ENCODE measurements at regions not wholly inside any gene's neighbourhood (a gene's known extent, or its start where the extent isn't known, plus 50 kb on each side); places are given as distances from the start of the nearest gene placed in this dataset.

DNA sequence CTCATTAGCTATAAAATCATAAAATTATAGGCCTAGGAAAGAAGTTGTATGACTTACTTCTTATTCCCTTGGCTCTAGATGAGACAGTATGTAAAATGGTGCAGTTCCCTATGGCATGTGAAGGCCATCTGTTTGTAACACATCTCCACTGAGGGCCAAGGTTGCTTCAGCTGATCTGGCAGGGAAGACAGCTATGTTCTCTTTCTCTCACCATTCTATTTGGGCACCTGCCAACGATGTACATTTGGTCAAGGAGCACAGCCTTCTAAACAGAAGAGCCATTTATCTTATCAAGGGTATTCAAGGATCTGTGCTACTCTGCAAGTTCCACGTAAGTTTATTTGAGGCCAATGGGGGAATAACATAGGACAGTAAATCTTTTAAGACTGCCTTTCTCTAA, 129.8 kb upstream of the TOM1L1 start:
- no peak for TF ChIP-seq CTCF (IDR thresholded peaks at IDR 0.05; ENCODE audit: low read depth, low read length)
- no peak for TF ChIP-seq EZH2phosphoT487 (IDR thresholded peaks at IDR 0.05; ENCODE audit: low read depth)

All from OCI-LY3 (cell line).